ENCODE measurements at regions not wholly inside any gene's neighbourhood (a gene's known extent, or its start where the extent isn't known, plus 50 kb on each side); places are given as distances from the start of the nearest gene placed in this dataset.

DNA sequence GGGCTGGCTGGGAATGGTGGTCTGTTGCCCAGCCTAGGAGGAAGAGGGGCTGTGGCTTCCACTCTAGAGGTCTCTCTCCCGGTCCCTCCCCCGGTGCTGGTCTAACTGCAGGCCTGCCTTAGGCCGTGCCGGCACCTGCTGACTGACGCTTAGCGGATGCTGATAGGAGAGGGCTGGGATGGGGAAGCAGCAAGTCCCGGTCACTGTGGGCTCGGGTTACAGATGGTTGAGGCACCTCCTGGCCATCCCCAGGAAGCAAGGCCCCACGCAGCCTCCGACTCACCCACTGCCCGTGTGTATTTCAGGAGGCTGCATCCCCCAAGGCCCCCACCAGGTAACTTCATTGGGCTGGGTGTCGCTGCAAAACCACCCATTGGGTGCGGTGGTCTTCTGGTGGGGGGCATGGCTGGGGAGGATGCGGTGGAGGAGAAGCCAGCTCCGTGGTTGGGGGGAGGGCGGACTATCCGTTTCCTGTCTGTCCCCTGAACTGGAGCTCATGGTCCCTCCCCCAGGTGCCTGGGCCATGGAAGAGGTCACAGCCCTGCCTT lies 278.9 kb downstream of the SEC14L1 start:
- TF ChIP-seq POLR2A (IDR thresholded peaks at IDR 0.05) = no peak
- TF ChIP-seq, protein P1, sequence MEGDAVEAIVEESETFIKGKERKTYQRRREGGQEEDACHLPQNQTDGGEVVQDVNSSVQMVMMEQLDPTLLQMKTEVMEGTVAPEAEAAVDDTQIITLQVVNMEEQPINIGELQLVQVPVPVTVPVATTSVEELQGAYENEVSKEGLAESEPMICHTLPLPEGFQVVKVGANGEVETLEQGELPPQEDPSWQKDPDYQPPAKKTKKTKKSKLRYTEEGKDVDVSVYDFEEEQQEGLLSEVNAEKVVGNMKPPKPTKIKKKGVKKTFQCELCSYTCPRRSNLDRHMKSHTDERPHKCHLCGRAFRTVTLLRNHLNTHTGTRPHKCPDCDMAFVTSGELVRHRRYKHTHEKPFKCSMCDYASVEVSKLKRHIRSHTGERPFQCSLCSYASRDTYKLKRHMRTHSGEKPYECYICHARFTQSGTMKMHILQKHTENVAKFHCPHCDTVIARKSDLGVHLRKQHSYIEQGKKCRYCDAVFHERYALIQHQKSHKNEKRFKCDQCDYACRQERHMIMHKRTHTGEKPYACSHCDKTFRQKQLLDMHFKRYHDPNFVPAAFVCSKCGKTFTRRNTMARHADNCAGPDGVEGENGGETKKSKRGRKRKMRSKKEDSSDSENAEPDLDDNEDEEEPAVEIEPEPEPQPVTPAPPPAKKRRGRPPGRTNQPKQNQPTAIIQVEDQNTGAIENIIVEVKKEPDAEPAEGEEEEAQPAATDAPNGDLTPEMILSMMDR (IDR thresholded peaks at IDR 0.05) = no peak
- TF ChIP-seq POLR2AphosphoS5 (IDR thresholded peaks at IDR 0.05; ENCODE audit: insufficient read depth in 1 of 2, low read depth in 1 of 2) = no peak

Data from vagina (tissue), 2 donors.